ENCODE measurements at regions not wholly inside any gene's neighbourhood (a gene's known extent, or its start where the extent isn't known, plus 50 kb on each side); places are given as distances from the start of the nearest gene placed in this dataset.

GRCh38 chr1:239538239-239538988, 152.0 kb downstream of the CHRM3 start:
- DNase-seq (ENCODE audit: low read depth in 4 of 4, low spot score in 2 of 4): peak in 1 of 4 donors; percentile 41

GRCh38 chr1:239539051-239539450, 152.7 kb downstream of the CHRM3 start:
- no peak for DNase-seq (ENCODE audit: low read depth in 4 of 4, low spot score in 2 of 4)

GRCh38 chr1:239539812-239540211, 153.4 kb downstream of the CHRM3 start:
- no peak for DNase-seq (ENCODE audit: low read depth in 4 of 4, low spot score in 2 of 4)

- no peak for DNase-seq (ENCODE audit: low read depth in 4 of 4, low spot score in 2 of 4)
These were observed 157.5 kb downstream of the CHRM3 start for GRCh38 chr1:239543873-239544272.

GRCh38 chr1:239545466-239545865, 159.1 kb downstream of the CHRM3 start:
- DNase-seq (ENCODE audit: low read depth in 4 of 4, low spot score in 2 of 4): no peak

- no peak for DNase-seq (ENCODE audit: low read depth in 4 of 4, low spot score in 2 of 4)
These were observed 161.6 kb downstream of the CHRM3 start for GRCh38 chr1:239547987-239548386.

GRCh38 chr1:239550178-239550577, 163.8 kb downstream of the CHRM3 start:
- DNase-seq (ENCODE audit: low read depth in 4 of 4, low spot score in 2 of 4): no peak

GRCh38 chr1:239555350-239555749, 169.0 kb downstream of the CHRM3 start:
- no peak for DNase-seq (ENCODE audit: low read depth in 4 of 4, low spot score in 2 of 4)

- no peak for DNase-seq (ENCODE audit: low read depth in 4 of 4, low spot score in 2 of 4)
These were observed 172.2 kb downstream of the CHRM3 start for GRCh38 chr1:239558559-239558958.

- DNase-seq (ENCODE audit: low read depth in 4 of 4, low spot score in 2 of 4): no peak
These were observed 172.6 kb downstream of the CHRM3 start for GRCh38 chr1:239558991-239559390.

GRCh38 chr1:239560921-239561320, 174.6 kb downstream of the CHRM3 start:
- DNase-seq (ENCODE audit: low read depth in 4 of 4, low spot score in 2 of 4): no peak

- no peak for DNase-seq (ENCODE audit: low read depth in 4 of 4, low spot score in 2 of 4)
These were observed 175.7 kb downstream of the CHRM3 start for GRCh38 chr1:239562095-239562494.

- no peak for DNase-seq (ENCODE audit: low read depth in 4 of 4, low spot score in 2 of 4)
These were observed 177.3 kb downstream of the CHRM3 start for GRCh38 chr1:239563681-239564080.

- no peak for DNase-seq (ENCODE audit: low read depth in 4 of 4, low spot score in 2 of 4)
These were observed 179.7 kb downstream of the CHRM3 start for GRCh38 chr1:239566074-239566473.

GRCh38 chr1:239570878-239571277, 184.5 kb downstream of the CHRM3 start:
- no peak for DNase-seq (ENCODE audit: low read depth in 4 of 4, low spot score in 2 of 4)

GRCh38 chr1:239572183-239572582, 185.8 kb downstream of the CHRM3 start:
- DNase-seq (ENCODE audit: low read depth in 4 of 4, low spot score in 2 of 4): no peak

GRCh38 chr1:239574112-239574511, 187.7 kb downstream of the CHRM3 start:
- no peak for DNase-seq (ENCODE audit: low read depth in 4 of 4, low spot score in 2 of 4)

- DNase-seq (ENCODE audit: low read depth in 4 of 4, low spot score in 2 of 4): no peak
These were observed 188.7 kb downstream of the CHRM3 start for GRCh38 chr1:239575113-239575512.

GRCh38 chr1:239583536-239583935, 197.2 kb downstream of the CHRM3 start:
- DNase-seq (ENCODE audit: low read depth in 4 of 4, low spot score in 2 of 4): peak in 1 of 4 donors; percentile 33

GRCh38 chr1:239586128-239586527, 199.8 kb downstream of the CHRM3 start:
- DNase-seq (ENCODE audit: low read depth in 4 of 4, low spot score in 2 of 4): no peak

GRCh38 chr1:239587066-239587465, 200.7 kb downstream of the CHRM3 start:
- no peak for DNase-seq (ENCODE audit: low read depth in 4 of 4, low spot score in 2 of 4)

- no peak for DNase-seq (ENCODE audit: low read depth in 4 of 4, low spot score in 2 of 4)
These were observed 201.4 kb downstream of the CHRM3 start for GRCh38 chr1:239587574-239588369.

All from left renal cortex interstitium (tissue), 4 donors.